ENCODE measurements at regions not wholly inside any gene's neighbourhood (a gene's known extent, or its start where the extent isn't known, plus 50 kb on each side); places are given as distances from the start of the nearest gene placed in this dataset.

DNA sequence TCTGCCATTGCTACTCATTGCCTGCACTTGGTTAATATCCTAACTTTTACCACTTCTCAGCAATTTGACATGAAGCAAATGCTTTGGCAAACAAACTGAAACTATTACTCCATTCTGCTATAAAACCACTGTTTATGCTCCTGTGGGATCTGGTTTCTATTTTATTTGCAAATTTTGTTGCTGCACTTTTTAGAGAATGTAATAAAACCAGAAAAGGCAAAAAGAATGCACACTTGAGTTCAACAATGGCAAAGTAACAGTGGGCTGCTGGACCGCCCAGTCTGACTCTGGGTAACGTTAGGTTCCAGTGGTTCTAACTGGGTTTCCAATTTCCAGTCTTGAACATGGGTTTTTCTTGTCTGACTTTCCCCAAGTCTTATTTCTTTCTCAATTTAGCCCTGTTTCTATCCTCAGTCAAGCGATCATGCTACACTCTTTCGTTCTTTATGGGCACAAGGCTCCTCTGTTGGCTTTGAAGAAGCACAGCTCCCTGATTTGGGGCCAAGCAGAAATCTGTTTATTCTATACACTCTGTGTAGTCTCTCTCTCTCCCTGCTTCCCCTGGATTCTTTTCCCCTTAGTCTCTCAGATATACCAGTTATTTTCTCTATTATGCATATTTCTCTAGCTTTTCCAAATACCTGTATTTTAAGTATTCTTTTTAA, 129.2 kb upstream of the FAM3C start:
- no peak for DNase-seq

DNA sequence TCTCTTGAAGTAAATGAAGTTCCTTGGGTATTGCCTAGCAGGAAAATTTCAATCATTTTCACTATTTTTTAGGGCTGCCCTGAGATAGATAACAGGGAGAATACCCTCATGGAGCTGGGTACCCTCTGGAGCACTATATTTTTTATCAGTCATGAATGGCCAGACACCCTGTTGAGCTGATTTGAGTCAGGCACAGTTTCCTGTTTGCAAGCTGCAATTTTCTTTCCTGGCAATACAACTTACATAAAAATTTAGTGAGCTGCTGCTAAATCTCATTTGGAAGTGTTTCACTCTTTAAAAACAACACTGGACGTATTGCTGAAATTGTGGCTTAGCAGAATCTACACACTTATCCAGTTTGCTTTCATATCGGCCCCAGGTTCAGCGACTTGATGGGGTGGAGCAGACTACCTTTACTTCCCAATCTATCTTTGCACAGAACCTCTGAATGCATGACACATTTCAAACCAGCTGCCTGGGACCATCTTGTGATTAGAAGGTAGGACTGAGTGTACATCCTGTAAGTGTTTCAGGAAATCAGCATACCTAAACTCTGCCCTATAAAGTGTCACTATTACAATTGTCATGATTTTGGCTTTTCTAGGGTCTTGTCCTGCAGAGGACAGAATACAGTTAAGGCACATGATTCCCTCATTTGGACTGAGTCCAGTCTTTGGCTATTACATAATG, 125.7 kb upstream of the FAM3C start:
- no peak for DNase-seq

DNA sequence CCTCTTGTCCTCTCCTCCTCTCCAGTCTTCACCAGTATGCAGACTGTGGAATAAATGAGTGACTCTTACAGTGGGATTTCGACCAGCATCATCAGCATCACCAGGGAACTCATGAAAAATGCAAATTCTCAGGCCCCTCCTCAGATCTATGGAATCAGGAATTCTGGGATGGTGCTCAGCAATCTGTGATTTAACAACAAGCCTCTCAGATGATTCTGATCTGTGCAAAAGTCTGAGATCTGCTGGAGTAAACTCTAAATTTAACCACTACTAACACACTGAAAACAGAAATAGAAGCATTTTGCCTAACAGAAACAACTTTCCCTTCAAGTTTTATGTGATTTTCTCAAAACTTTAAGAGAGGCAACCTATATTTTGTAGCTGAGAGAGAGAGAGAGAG, 124.8 kb upstream of the FAM3C start:
- DNase-seq, result no peak

DNA sequence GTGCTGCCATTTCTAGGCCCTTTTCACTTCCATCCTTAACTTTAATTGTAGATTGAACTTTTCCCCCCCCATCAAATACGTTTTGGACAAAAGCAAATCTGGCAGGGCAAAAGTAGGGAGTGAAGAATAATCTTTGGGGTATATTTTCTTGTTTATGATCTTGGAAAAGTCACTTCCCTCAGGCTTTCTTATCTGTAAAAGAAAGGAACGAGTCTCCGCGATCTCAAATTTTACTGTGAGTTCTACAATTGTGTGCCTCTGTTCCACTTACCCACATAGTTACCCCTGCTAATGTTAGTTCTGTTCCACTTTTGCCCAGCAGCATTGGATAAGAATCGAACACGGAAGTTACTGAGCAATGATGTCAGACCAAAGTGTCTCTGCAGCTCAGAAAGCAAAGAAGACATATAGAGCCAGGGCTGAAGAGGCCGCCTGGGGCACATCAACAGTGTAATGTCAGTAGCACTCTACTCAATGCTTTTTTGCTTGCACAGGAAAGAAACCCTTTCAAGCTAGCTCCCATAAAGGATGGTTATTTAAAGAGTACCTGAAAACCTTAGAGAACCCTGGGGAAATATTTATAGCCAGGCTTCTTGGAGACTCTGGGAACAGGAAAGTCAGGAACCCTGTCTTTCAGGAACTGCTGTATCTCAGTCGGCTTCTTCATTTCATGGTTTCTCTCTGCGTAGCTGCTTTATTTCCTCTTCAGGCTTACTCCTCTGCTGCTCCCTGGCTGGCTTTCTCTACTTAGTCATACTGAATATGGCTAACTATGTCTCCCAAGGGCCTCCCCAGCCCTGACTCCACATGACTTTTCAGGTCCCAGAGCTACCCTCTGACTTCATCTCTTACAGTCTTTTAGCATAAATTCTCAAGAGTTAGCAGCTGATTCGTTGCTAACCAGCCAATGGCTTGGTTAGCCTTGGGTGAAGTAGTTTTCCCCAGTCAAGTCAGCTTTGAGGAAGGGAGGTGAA, 123.7 kb upstream of the FAM3C start:
- peak in 1 of 51 donors; percentile 2 for DNase-seq

DNA sequence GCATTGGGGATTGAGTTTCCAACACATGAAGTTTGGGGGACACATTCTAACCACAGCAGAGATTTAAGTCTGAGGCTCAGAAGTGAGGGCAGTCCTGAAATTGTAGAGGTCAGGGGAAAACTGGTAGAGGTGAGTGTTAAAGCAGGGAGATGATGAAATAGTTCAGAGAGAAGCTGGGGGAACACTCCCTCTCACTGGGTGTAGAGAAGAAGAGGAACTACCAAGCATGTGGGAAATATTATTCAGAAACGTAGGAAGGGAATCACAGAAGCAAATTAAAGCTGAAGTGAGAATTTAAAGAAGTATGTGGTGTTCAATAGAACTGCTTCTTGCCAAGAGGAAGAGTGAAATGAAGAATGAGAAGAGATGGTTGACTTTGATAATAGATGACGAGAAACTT, 121.5 kb upstream of the FAM3C start:
- no peak for DNase-seq

DNA sequence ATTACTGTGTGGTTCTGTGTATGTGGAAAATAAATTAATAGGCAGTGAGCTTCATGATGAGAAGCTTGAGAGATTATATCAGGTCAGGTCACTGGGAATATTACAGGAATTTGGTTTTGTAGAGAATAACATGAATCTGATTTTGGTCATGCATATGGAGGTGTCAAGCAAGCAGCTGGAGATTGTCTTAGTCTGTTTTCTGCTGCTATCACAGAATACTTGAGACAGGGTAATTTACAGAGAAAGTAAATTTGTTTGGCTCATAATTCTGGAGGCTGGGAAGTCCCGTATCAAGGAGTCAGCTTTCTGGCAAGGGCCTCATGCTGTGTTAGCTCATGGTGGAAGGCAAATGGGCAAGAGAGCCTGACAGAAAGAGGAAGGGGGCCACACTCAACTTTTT, 120.7 kb upstream of the FAM3C start:
- no peak for DNase-seq

DNA sequence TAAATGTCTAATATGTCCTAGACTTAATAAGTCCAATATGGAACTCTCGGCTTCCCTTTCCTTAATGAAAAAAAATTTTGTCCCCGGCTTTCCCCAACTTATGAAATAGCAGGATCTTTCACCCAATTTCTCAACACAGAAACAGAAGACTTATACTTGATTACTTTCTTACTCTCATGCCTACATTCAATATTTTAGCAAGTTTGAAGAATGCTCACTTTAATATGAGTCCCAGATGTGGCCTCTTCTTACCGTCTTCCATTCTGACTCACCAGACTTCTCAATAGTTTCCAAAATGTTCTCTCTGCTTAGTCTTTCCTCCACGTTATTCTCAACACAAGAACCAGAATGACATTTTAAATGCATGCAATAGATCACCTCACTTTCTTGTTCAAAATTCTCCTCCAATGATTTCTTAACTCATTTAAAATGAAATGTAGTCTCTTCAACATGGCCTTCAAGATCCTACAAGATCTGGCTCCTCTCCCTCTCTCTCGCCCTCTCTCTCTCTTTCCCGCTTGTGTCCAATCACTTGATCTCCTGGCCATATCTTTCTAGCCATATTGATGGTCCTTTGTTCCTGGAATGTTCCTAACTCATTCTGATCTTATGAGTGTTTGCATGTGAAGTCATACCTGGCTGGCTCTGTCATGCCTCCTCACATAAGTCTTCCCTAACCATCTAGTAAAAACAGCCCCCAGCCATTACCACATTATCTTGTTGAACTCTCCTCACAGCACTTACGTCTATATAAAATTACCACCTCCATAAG, 119.7 kb upstream of the FAM3C start:
- DNase-seq, result no peak

DNA sequence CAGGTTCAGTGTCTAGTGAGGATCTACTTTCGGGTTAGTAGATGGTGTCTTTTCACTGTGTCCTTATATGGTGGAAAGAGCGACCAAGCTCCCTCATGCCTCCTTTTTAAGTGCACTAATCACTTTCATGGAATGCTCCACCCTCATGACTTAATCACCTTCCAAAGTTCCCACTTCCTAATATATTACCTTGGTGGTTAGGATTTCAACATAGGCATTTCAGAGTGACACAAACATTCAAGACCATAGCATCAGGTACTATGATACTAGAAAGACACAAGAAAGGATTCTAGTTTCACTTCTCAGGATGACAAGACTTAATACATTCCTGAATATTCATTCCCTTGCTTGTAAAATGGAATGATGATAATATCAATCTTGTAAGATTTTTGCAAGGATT, 119.1 kb upstream of the FAM3C start:
- DNase-seq, result no peak

DNA sequence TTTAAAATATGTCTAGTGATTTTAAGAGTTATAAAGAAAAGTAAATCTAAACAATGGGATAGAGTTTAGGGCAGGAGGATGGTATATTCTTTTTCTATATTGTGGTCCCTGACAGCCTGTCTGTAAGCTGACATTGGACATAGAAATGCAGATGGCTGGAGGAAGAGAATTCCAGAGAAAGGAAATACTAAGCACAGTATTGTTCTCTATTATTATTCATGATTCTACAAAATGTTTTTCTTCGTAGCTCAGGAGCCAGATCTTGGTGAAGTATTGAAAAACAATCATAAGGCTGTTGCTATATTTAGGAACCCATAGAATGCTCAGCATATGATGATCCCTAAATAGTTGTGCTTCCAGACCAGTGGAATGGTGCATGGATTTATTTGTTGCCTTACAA, 117.0 kb upstream of the FAM3C start:
- no peak for DNase-seq

DNA sequence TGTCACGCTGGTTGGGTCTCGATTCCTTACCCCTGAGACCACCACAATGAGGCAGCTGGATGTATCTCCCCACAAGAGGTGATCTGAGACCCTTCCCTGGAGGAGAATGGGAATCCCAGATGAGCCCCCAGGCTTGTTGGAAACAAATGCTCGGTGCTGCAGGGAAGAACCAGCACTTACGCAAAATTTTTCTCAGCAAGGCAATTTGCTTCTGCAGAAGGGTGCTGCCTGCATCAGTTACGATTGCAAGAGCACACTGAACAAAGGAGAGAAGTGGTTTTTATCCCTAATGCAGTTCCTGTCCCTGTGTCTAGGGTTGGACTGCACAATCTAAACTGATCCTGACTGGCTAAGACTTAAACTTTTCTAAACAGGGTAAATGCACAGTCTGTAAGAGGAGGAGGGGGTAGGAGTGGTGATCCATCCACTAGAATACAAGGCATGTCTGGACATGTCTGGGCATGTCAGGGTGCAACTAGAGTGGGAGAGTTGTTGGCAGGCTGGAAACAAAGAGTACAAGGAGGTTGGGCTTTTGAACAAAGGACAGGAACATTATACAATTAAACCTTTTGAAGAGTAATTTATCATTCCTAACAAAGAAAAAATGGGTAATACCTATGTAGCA, 114.9 kb upstream of the FAM3C start:
- DNase-seq, result no peak

DNA sequence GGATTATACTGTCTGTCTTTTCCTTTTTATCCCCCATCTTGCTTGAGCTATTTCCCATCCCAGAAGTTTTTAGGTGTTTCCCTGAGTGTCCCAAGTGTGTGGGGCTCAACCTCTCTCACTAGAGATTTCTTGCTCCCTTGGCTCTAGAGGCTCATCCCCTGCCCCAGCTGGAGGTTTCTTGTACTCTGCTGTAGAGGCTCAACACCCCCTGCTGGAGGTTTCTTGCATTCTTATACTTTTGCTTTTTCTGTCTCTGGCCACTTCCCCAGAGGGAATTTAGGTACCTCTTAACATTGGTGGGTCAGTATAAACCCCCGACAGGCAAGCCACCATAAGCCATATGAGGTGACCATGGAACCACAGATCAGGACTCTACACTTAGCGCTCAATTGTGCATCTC, 114.2 kb upstream of the FAM3C start:
- DNase-seq, result no peak

DNA sequence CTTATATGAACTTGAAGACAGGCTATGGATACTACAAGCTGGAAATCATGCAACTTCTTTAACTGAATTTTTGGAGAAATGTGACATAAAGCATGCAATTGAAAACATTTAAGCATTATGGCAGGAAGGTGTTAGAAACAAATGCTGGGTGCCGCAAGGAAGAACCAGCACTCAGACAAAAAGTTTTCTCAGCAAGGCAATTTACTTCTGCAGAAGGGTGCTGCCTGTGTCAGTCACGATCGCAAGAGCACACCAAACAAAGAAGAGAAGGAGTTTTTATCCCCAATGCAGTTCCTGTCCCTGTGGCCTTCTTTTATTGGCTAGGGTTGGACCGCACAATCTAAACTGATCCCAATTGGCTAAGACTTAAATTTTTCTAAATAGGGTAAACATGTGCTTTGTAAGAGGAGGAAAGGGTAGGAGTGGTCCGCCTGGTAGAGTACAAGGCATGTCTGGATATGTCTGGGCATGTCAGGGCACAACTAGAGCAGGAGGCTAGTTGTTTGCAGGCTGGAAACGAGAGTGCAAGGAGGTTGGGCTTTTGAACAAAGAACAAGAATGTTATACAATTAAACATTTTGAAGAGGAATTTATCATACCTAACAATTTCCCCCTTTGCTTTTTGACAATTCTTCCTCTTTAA, 109.6 kb upstream of the FAM3C start:
- no peak for DNase-seq

DNA sequence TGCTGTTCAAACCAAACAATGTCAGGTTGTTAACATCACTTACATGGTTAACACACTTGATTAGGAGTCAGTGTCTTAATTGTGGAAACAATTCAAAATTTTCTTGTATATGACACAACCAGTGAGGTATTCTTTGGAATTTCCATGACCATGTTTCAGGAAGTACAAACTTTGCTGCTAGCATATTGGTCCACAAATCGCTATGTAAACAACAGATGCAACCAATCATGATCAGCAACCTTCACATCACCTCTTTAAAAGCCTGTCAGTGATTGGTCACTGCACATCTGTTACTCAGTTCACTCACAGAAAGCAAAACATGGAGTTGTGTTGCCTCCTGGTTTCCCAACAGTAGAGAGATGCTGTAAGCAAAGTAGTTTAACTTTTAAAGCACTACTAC, 108.9 kb upstream of the FAM3C start:
- DNase-seq, result no peak

DNA sequence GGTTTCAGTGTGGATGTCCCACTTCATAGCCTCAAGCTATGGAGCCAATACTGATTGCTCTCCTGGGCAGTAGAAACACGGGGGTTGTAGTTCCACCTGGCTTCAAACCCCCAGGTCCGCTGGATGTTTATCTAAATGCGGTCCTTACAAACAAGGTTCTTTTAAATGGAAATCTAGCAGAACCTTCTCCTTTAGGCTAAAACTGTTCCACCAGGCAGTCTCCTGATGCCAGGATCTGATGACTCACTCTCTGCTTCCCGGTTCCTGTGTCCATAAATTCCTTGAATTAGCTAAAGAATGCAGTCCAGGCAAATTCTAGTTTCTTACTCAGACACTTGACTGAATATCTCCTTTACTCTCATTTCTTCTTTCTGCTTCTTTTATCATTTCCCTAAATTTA, 108.4 kb upstream of the FAM3C start:
- DNase-seq, result no peak

DNA sequence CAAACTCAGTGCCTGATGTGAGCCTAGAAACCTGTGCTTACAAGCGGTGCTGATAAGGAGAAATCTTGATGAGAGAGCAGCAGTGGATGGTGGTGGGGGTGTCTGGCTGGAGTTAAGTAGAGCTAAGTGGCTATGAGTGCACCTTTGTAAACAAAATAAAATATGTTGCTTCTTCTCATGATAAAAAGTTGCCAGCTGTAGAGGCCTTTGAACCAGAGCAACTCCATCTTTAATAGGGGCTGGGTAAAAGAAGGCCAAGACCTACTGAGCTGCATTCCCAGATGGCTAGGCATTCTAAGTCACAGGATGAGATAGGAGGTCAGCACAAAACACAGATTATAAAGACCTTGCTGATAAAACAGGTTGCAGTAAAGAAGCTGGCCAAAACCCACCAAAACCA, 107.6 kb upstream of the FAM3C start:
- DNase-seq, result no peak

DNA sequence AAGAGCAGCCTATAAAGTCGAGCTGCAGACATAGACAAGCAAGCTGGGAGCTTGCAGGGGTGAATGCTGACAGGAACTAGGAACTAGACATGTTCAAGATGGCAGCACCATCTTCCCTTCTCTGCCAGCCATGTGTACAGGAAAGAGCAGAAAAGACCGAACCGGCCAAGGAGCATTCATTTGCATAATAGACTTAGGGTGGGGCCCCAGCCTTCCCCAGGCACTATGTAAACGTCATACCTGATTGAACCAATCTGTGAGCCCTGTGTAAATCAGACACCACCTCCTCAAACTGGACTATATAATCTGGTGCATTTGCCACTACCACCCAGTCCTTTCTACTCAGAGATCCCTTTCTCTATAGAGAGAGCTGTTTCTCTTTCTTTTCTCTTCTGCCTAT, 106.9 kb upstream of the FAM3C start:
- no peak for DNase-seq

DNA sequence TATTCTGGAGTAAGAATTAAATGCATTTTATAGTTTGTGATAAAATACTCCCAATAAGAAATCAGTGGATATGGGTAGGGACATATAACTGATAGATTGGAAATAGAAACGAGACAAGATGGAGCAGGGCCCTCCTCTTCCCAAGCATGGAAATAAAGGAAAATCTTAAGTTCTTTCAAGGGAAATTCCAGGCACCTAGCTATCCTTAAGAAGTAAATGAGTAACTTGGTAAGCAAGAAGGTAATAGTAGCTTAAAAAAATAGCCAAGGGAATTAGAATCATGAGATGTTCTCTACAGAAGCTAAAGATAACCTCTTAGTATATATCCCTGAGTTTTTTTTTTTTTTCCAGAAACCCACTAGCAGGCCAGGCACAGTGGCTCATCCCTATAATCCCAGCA, 105.5 kb upstream of the FAM3C start:
- DNase-seq, result no peak

DNA sequence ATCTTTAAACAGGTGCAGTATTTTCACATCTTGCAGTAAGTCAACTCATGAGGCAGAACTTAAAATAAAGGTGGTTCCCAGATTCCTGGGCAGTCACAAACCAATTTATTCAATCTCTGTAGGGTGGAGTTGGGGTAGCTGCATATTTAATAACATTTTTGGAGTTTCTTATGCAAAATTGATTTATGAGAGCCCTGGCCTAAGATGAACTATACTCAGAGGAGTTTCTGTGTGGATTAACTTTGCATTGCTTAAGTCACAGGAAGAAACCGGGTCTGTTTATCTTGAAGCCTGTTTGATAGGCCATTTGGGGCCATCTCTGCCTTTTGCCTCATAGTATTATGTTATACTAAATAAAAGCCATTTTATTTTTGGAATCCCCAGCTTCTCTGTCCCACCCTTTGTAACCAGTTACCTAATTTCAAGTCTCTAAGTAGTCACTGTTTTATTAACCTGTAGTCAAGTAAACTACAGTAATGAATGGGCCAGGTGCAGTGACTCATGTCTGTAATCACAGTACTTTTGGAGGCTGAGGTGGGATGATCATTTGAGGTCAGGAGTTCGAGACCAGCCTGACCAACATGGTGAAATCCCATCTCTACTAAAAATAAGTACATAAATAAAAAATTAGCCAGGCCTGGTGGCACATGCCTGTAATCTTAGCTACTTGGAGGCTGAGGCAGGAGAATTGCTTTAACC, 104.4 kb upstream of the FAM3C start:
- DNase-seq, result no peak

DNA sequence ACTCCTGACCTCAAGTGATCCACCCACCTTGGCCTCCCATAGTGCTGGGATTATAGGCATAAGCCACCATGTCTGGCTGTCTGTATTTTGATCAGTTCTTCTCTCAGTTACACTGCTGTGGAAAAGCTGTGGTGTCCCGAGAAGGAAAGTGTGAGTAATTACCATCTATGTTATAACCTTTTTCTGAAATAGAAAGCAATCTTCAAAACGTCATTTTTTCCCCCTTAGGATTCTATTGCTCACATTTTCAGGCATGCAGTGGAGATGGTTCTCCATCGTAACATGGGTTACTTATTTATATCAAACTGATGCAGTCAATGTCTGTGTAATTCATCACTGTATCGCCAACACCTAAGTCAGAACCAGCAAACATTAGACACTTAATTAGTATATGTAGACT, 103.5 kb upstream of the FAM3C start:
- no peak for DNase-seq

DNA sequence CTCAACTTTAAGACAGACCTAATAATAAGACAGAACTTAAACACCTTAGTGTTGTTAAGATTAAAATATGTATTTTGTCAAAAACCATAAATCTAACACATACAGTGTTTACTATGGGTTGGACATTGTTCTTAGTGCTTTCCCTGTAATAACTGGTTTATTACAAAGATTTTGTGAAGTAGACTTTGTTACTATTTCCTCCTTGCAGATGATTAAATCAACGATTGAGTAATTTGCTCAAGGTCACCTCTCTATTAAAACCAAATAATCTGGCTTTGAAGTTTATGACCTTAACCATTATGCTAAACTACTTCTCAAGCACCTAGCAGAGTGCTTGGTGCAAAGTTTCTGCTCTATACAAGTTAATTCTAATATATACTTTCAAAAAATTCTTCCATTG, 102.7 kb upstream of the FAM3C start:
- no peak for DNase-seq
